ENCODE measurements at regions not wholly inside any gene's neighbourhood (a gene's known extent, or its start where the extent isn't known, plus 50 kb on each side); places are given as distances from the start of the nearest gene placed in this dataset.

GRCh38 chr5:39661026-39661779 is 236.4 kb upstream of the DAB2 start:
- no peak for TF ChIP-seq CTCF (IDR thresholded peaks at IDR 0.05)
- TF ChIP-seq POLR2A (IDR thresholded peaks at IDR 0.05) = no peak

Data from uterus (tissue), 2 donors.